K562 (cell line): ENCODE measurements at regions not wholly inside any gene's neighbourhood (a gene's known extent, or its start where the extent isn't known, plus 50 kb on each side); places are given as distances from the start of the nearest gene placed in this dataset.

ENCODE experiments used
- CEBPB ChIP-seq: fragments of 450-650 bp; IDR thresholded peaks from 2 replicates; pipeline ENCODE4 v1.6.1; 2016; ENCODE audit warnings: missing genetic modification characterization, missing compliant biosample characterization
- ESRRA ChIP-seq: fragments of 450-650 bp; IDR thresholded peaks from 2 replicates; pipeline ENCODE4 v1.6.1; 2014; ENCODE audit warnings: low read depth, mild to moderate bottlenecking, moderate library complexity, borderline replicate concordance
- FOS ChIP-seq: IDR thresholded peaks from 3 replicates; pipeline ENCODE4 v1.6.1; 2011; ENCODE audit not compliant: insufficient read length; ENCODE audit errors: extremely low read depth
- FOSL1 ChIP-seq: fragments of 200-800 bp; sonication (Bioruptor generic); conservative IDR thresholded peaks from 2 replicates; pipeline ENCODE4 v1.6.1; 2016; ENCODE audit warnings: missing genetic modification characterization, missing compliant biosample characterization
- HLTF ChIP-seq: fragments of 450-650 bp; IDR thresholded peaks from 2 replicates; pipeline ENCODE4 v1.6.1; 2016
- TCF3 ChIP-seq: sonication (generic); formaldehyde crosslinking; IDR thresholded peaks from 2 replicates; pipeline ENCODE4 v1.4.0; 2020; ENCODE audit warnings: mild to moderate bottlenecking, missing genetic modification reagents
- THRAP3 ChIP-seq: fragments of 450-650 bp; IDR thresholded peaks from 2 replicates; pipeline ENCODE4 v1.6.1; 2016; ENCODE audit warnings: mild to moderate bottlenecking, inconsistent platforms, borderline replicate concordance
- ZBTB7A ChIP-seq: IDR thresholded peaks from 2 replicates; pipeline ENCODE4 v1.6.1; 2011; ENCODE audit warnings: low read depth, mild to moderate bottlenecking, low read length, moderate library complexity, borderline replicate concordance; ENCODE audit not compliant: control insufficient read depth
- ZNF253 ChIP-seq: fragments of 250-450 bp; sonication (Bioruptor Pico); conservative IDR thresholded peaks from 2 replicates; pipeline ENCODE4 v1.6.1; 2021; ENCODE audit warnings: mild to moderate bottlenecking
- TF ChIP-seq, protein P1 (sequence below), 3 experiments: IDR thresholded peaks in 2 of 3; conservative IDR thresholded peaks in 1 of 3; 2 replicates each; pipeline ENCODE4 v1.5.1; 2011 to 2012; ENCODE audit warnings: low read length in 3 of 3, mild to moderate bottlenecking in 3 of 3, control low read depth in 2 of 3, improper control_type of control experiment in 1 of 3, inconsistent platforms in 1 of 3, low read depth in 1 of 3, mixed read lengths in 1 of 3, moderate library complexity in 1 of 3; ENCODE audit not compliant: insufficient read depth in 2 of 3
- TF ChIP-seq, protein P2 (sequence below): fragments of 450-650 bp; formaldehyde crosslinking; IDR thresholded peaks from 2 replicates; pipeline ENCODE4 v1.4.0; 2022; ENCODE audit warnings: missing genetic modification characterization
- TF ChIP-seq, protein P3 (sequence below): fragments of 200-800 bp; sonication (Bioruptor generic); IDR thresholded peaks from 2 replicates; pipeline ENCODE4 v1.6.1; 2017; ENCODE audit warnings: missing genetic modification characterization, missing compliant biosample characterization
- TF ChIP-seq, protein P4 (sequence below): fragments of 450-650 bp; IDR thresholded peaks from 2 replicates; pipeline ENCODE4 v1.6.1; 2016; ENCODE audit warnings: low read depth

DNA sequence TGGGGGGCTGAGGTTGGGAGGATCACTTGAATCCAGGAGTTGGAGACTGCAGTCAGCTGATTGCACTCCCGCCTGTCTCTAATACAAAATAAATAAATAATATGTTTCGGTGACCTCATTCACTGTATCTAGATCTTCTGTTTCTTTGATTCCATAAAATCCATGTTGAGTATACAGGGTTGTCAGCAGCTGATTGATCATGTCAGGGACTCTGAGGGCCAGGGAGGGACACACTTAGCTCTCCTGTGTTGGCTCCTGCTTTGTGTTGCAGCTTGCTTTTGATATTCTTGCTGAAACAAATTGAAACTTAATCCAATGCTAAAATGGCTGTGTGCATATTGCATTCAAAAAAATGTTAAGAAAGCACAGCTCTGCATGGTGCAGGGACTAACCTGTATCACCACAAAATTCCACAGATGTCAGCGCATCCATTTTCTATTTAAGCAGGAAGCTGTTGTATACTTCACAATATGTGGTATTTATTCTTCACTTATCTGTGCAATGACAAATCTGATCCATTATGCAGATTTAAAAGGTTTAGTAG, 454.5 kb downstream of the CDH11 start:
- TF ChIP-seq, protein P1, sequence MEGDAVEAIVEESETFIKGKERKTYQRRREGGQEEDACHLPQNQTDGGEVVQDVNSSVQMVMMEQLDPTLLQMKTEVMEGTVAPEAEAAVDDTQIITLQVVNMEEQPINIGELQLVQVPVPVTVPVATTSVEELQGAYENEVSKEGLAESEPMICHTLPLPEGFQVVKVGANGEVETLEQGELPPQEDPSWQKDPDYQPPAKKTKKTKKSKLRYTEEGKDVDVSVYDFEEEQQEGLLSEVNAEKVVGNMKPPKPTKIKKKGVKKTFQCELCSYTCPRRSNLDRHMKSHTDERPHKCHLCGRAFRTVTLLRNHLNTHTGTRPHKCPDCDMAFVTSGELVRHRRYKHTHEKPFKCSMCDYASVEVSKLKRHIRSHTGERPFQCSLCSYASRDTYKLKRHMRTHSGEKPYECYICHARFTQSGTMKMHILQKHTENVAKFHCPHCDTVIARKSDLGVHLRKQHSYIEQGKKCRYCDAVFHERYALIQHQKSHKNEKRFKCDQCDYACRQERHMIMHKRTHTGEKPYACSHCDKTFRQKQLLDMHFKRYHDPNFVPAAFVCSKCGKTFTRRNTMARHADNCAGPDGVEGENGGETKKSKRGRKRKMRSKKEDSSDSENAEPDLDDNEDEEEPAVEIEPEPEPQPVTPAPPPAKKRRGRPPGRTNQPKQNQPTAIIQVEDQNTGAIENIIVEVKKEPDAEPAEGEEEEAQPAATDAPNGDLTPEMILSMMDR (IDR thresholded peaks at IDR 0.05 in 2 of 3, conservative IDR thresholded peaks at IDR 0.05 in 1 of 3; ENCODE audit: insufficient read depth in 2 of 3, low read depth in 1 of 3, low read length in 3 of 3): no peak
- TF ChIP-seq HLTF: no peak
- TF ChIP-seq, protein P2, sequence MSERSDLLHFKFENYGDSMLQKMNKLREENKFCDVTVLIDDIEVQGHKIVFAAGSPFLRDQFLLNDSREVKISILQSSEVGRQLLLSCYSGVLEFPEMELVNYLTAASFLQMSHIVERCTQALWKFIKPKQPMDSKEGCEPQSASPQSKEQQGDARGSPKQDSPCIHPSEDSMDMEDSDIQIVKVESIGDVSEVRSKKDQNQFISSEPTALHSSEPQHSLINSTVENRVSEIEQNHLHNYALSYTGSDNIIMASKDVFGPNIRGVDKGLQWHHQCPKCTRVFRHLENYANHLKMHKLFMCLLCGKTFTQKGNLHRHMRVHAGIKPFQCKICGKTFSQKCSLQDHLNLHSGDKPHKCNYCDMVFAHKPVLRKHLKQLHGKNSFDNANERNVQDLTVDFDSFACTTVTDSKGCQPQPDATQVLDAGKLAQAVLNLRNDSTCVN (CRISPR knock-in tag): no peak
- no peak for TF ChIP-seq TCF3 (CRISPR knock-in tag)
- no peak for TF ChIP-seq ESRRA
- TF ChIP-seq THRAP3: no peak
- TF ChIP-seq, protein P3, sequence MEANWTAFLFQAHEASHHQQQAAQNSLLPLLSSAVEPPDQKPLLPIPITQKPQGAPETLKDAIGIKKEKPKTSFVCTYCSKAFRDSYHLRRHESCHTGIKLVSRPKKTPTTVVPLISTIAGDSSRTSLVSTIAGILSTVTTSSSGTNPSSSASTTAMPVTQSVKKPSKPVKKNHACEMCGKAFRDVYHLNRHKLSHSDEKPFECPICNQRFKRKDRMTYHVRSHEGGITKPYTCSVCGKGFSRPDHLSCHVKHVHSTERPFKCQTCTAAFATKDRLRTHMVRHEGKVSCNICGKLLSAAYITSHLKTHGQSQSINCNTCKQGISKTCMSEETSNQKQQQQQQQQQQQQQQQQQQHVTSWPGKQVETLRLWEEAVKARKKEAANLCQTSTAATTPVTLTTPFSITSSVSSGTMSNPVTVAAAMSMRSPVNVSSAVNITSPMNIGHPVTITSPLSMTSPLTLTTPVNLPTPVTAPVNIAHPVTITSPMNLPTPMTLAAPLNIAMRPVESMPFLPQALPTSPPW (CRISPR knock-in tag): no peak
- TF ChIP-seq ZBTB7A: no peak
- TF ChIP-seq FOSL1 (tag): no peak
- TF ChIP-seq, protein P4, sequence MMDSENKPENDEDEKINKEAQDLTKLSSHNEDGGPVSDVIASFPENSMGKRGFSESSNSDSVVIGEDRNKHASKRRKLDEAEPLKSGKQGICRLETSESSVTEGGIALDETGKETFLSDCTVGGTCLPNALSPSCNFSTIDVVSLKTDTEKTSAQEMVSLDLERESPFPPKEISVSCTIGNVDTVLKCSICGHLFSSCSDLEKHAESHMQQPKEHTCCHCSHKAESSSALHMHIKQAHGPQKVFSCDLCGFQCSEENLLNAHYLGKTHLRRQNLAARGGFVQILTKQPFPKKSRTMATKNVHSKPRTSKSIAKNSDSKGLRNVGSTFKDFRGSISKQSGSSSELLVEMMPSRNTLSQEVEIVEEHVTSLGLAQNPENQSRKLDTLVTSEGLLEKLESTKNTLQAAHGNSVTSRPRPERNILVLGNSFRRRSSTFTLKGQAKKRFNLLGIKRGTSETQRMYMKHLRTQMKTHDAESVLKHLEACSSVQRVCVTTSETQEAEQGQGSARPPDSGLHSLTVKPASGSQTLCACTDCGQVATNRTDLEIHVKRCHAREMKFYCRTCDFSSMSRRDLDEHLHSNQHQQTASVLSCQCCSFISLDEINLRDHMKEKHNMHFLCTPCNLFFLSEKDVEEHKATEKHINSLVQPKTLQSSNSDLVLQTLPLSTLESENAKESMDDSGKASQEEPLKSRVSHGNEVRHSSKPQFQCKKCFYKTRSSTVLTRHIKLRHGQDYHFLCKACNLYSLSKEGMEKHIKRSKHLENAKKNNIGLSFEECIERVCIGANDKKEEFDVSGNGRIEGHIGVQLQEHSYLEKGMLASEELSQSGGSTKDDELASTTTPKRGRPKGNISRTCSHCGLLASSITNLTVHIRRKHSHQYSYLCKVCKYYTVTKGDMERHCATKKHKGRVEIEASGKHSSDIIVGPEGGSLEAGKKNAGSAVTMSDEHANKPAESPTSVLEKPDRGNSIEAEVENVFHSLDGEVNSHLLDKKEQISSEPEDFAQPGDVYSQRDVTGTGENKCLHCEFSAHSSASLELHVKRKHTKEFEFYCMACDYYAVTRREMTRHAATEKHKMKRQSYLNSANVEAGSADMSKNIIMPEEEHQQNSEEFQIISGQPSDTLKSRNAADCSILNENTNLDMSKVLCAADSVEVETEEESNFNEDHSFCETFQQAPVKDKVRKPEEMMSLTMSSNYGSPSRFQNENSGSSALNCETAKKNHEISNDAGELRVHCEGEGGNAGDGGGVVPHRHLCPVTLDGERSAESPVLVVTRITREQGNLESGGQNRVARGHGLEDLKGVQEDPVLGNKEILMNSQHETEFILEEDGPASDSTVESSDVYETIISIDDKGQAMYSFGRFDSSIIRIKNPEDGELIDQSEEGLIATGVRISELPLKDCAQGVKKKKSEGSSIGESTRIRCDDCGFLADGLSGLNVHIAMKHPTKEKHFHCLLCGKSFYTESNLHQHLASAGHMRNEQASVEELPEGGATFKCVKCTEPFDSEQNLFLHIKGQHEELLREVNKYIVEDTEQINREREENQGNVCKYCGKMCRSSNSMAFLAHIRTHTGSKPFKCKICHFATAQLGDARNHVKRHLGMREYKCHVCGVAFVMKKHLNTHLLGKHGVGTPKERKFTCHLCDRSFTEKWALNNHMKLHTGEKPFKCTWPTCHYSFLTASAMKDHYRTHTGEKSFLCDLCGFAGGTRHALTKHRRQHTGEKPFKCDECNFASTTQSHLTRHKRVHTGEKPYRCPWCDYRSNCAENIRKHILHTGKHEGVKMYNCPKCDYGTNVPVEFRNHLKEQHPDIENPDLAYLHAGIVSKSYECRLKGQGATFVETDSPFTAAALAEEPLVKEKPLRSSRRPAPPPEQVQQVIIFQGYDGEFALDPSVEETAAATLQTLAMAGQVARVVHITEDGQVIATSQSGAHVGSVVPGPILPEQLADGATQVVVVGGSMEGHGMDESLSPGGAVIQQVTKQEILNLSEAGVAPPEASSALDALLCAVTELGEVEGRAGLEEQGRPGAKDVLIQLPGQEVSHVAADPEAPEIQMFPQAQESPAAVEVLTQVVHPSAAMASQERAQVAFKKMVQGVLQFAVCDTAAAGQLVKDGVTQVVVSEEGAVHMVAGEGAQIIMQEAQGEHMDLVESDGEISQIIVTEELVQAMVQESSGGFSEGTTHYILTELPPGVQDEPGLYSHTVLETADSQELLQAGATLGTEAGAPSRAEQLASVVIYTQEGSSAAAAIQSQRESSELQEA: no peak
- no peak for TF ChIP-seq ZNF253 (CRISPR knock-in tag)
- TF ChIP-seq FOS: no peak
- no peak for TF ChIP-seq CEBPB (tag)
